ENCODE measurements at regions not wholly inside any gene's neighbourhood (a gene's known extent, or its start where the extent isn't known, plus 50 kb on each side); places are given as distances from the start of the nearest gene placed in this dataset.

GRCh38 chrX:39470588-39471407, 627.0 kb downstream of the BCOR start:
- DNase-seq (no peak), ATAC-seq (no peak)
- H3K4me3 Mint-ChIP-seq: no peak overlapping the region
- H3K27ac Mint-ChIP-seq: no peak overlapping the region
- no peaks in the 10 kb centered on the region for H3K27me3 Mint-ChIP-seq
- H3K9me3 Mint-ChIP-seq: no peaks in the 10 kb centered on the region
- intact Hi-C loops (cut with micrococcal nuclease): no loop called here
- ChIA-PET CTCF (no interaction called here), POLR2A (interaction anchor here (1.0 kb wide), 1 partner anchor 22 kb away, joined by 3 read pairs; no protein-coding TSS in a partner anchor)
- no peaks in the 10 kb centered on the region for H3K36me3 Mint-ChIP-seq (ENCODE audit: low read depth)
- no peak for TF ChIP-seq CTCF (IDR thresholded peaks at IDR 0.05)
- peaks cover 7% of the 10 kb centered on the region for H3K4me1 Mint-ChIP-seq (ENCODE audit: low read depth)

- TF ChIP-seq CTCF (IDR thresholded peaks at IDR 0.05): no peak
- intact Hi-C loops (cut with micrococcal nuclease): no loop called here
- DNase-seq (no peak), ATAC-seq (no peak)
- H3K27me3 Mint-ChIP-seq: no peaks in the 10 kb centered on the region
- no peak overlapping the region for H3K4me3 Mint-ChIP-seq
- H3K36me3 Mint-ChIP-seq (ENCODE audit: low read depth): no peaks in the 10 kb centered on the region
- H3K4me1 Mint-ChIP-seq (ENCODE audit: low read depth): peaks cover 7% of the 10 kb centered on the region
- no peak overlapping the region for H3K27ac Mint-ChIP-seq
- ChIA-PET CTCF (no interaction called here), POLR2A (interaction anchor here (1.0 kb wide), 1 partner anchor 20 kb away, joined by 3 read pairs; no protein-coding TSS in a partner anchor)
- no peaks in the 10 kb centered on the region for H3K9me3 Mint-ChIP-seq
These were observed 625.6 kb downstream of the BCOR start for GRCh38 chrX:39472161-39472560.

- H3K27me3 Mint-ChIP-seq: no peaks in the 10 kb centered on the region
- TF ChIP-seq CTCF (IDR thresholded peaks at IDR 0.05): no peak
- DNase-seq (no peak), ATAC-seq (no peak)
- intact Hi-C loops (cut with micrococcal nuclease): no loop called here
- H3K9me3 Mint-ChIP-seq: no peaks in the 10 kb centered on the region
- CTCF ChIA-PET: no interaction called here
- H3K4me1 Mint-ChIP-seq (ENCODE audit: low read depth): peaks cover 20% of the 10 kb centered on the region
- POLR2A ChIA-PET: no interaction called here
- no peak overlapping the region for H3K4me3 Mint-ChIP-seq
- no peak overlapping the region for H3K27ac Mint-ChIP-seq
- H3K36me3 Mint-ChIP-seq (ENCODE audit: low read depth): no peaks in the 10 kb centered on the region
These were observed 623.9 kb downstream of the BCOR start for GRCh38 chrX:39473812-39474211.

GRCh38 chrX:39475372-39475771, 622.4 kb downstream of the BCOR start:
- POLR2A ChIA-PET: no interaction called here
- TF ChIP-seq CTCF (IDR thresholded peaks at IDR 0.05): no peak
- intact Hi-C loops (cut with micrococcal nuclease): no loop called here
- Mint-ChIP-seq H3K27me3 (no peaks in the 10 kb centered on the region), H3K4me3 (no peak overlapping the region), H3K27ac (no peak overlapping the region), H3K36me3 (ENCODE audit: low read depth) (no peaks in the 10 kb centered on the region), H3K4me1 (ENCODE audit: low read depth) (peaks cover 20% of the 10 kb centered on the region), H3K9me3 (no peaks in the 10 kb centered on the region)
- no peak for DNase-seq
- no peak for ATAC-seq
- CTCF ChIA-PET: no interaction called here

GRCh38 chrX:39476604-39477021, 621.1 kb downstream of the BCOR start:
- Mint-ChIP-seq H3K27ac (no peak overlapping the region), H3K4me1 (ENCODE audit: low read depth) (peaks cover 20% of the 10 kb centered on the region), H3K9me3 (no peaks in the 10 kb centered on the region)

More at GRCh38 chrX:39476604-39477021, 621.1 kb downstream of the BCOR start:
- ATAC-seq: no peak
- intact Hi-C loops (cut with micrococcal nuclease): no loop called here
- Mint-ChIP-seq H3K4me3 (no peak overlapping the region), H3K36me3 (ENCODE audit: low read depth) (no peaks in the 10 kb centered on the region), H3K27me3 (no peaks in the 10 kb centered on the region)
- CTCF ChIA-PET: interaction anchor here (2.2 kb wide), 1 partner anchor 15 kb away, joined by 6 read pairs; no protein-coding TSS in a partner anchor
- POLR2A ChIA-PET: no interaction called here
- DNase-seq: no peak
- TF ChIP-seq CTCF (IDR thresholded peaks at IDR 0.05): no peak
